ENCODE measurements at regions not wholly inside any gene's neighbourhood (a gene's known extent, or its start where the extent isn't known, plus 50 kb on each side); places are given as distances from the start of the nearest gene placed in this dataset.

DNA sequence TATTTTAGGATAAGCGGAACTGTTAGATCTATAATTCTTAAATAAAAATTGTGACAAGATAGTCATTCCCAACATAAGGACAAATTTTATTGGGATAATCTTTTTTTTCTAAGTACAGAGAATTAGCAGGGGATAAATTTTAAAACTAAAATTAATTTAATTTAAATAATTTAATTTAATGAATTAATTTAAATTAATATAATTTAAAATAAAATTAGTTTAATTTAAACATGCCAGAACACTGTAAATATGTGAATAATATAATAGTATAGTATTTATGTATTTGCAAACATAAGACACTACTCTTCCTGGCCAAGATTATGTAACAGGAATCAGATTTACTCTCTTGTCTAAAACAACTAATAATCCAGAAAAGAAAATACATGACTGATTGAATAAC, 1055.9 kb downstream of the PDHA2 start:
- TF ChIP-seq EZH2 (IDR thresholded peaks at IDR 0.05; ENCODE audit: insufficient read depth, low read length) (no peak), CTCF (IDR thresholded peaks at IDR 0.05; ENCODE audit: insufficient read depth, low read depth, low read length) (no peak)
- H3K36me3 Mint-ChIP-seq (ENCODE audit: low read depth, unreplicated experiment), result no peaks in the 10 kb centered on the region
- no peak overlapping the region for H3K4me2 ChIP-seq (ENCODE audit: low read length)
- H3K9me3 Mint-ChIP-seq (ENCODE audit: unreplicated experiment), result no peaks in the 10 kb centered on the region
- no peaks in the 10 kb centered on the region for H3K36me3 ChIP-seq (ENCODE audit: insufficient read depth, low read length)
- H3K27ac Mint-ChIP-seq (ENCODE audit: unreplicated experiment), result no peak overlapping the region
- no peaks in the 10 kb centered on the region for H3K4me1 Mint-ChIP-seq (ENCODE audit: low read depth, unreplicated experiment)
- H3K79me2 ChIP-seq (ENCODE audit: insufficient read depth, low read length), result no peaks in the 10 kb centered on the region
- DNase-seq (ENCODE audit: low read depth) (no peak), FAIRE-seq (no peak)
- no peak overlapping the region for H2AFZ ChIP-seq (ENCODE audit: low read depth, low read length)
- H3K4me3 ChIP-seq (ENCODE audit: insufficient read depth, low read depth, low read length), result no peak overlapping the region
- H3K27ac ChIP-seq (ENCODE audit: low read depth, low read length), result no peak overlapping the region
- H3K4me1 ChIP-seq (ENCODE audit: insufficient read depth, low read length), result no peaks in the 10 kb centered on the region
- no peaks in the 10 kb centered on the region for H3K9me3 ChIP-seq (ENCODE audit: insufficient read depth, low read depth, low read length)
- H3K9ac ChIP-seq (ENCODE audit: low read length), result no peak overlapping the region
- no peaks in the 10 kb centered on the region for H3K27me3 Mint-ChIP-seq (ENCODE audit: low read depth, unreplicated experiment)
- no peaks in the 10 kb centered on the region for H4K20me1 ChIP-seq (ENCODE audit: insufficient read depth, low read length)
- no peaks in the 10 kb centered on the region for H3K27me3 ChIP-seq (ENCODE audit: insufficient read depth, low read length)
- H3K4me3 Mint-ChIP-seq (ENCODE audit: unreplicated experiment), result no peak overlapping the region

DNA sequence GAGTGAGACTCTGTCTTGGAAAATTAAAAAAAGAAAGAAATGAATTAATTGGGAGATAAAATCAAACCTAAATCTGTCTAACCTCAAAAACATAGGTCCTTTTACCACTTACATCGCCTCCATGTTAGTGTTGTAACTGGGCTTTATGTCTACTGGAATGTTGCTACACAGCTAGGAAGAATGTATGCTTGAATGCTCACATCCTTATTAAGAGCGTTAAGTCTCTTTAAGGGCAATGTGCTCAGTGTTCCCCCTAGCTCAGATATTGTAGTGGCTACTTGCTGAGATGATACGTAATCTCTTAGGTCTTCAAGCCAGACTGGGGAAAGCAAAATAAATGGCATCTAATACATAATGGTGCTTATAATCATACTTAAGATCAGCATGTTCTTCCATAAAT, 1072.8 kb downstream of the PDHA2 start:
- Mint-ChIP-seq H3K27ac (ENCODE audit: unreplicated experiment) (no peak overlapping the region), H3K9me3 (ENCODE audit: unreplicated experiment) (no peaks in the 10 kb centered on the region), H3K4me1 (ENCODE audit: low read depth, unreplicated experiment) (peaks cover 3% of the 10 kb centered on the region), H3K36me3 (ENCODE audit: low read depth, unreplicated experiment) (no peaks in the 10 kb centered on the region), H3K4me3 (ENCODE audit: unreplicated experiment) (no peak overlapping the region), H3K27me3 (ENCODE audit: low read depth, unreplicated experiment) (no peaks in the 10 kb centered on the region)
- Histone ChIP-seq H3K27ac (ENCODE audit: low read depth, low read length) (no peak overlapping the region), H3K79me2 (ENCODE audit: insufficient read depth, low read length) (no peaks in the 10 kb centered on the region), H3K4me2 (ENCODE audit: low read length) (no peak overlapping the region), H3K9ac (ENCODE audit: low read length) (no peak overlapping the region), H2AFZ (ENCODE audit: low read depth, low read length) (no peak overlapping the region), H3K36me3 (ENCODE audit: insufficient read depth, low read length) (no peaks in the 10 kb centered on the region), H3K4me1 (ENCODE audit: insufficient read depth, low read length) (no peaks in the 10 kb centered on the region), H3K9me3 (ENCODE audit: insufficient read depth, low read depth, low read length) (no peaks in the 10 kb centered on the region), H3K27me3 (ENCODE audit: insufficient read depth, low read length) (no peaks in the 10 kb centered on the region), H3K4me3 (ENCODE audit: insufficient read depth, low read depth, low read length) (no peak overlapping the region), H4K20me1 (ENCODE audit: insufficient read depth, low read length) (no peaks in the 10 kb centered on the region)
- no peak for TF ChIP-seq CTCF (IDR thresholded peaks at IDR 0.05; ENCODE audit: insufficient read depth, low read depth, low read length)
- TF ChIP-seq EZH2 (IDR thresholded peaks at IDR 0.05; ENCODE audit: insufficient read depth, low read length), result no peak
- FAIRE-seq (no peak), DNase-seq (ENCODE audit: low read depth) (no peak)

GRCh38 chr4:96913441-96914080, 1073.7 kb downstream of the PDHA2 start:
- DNase-seq (ENCODE audit: low read depth) (peak; percentile 36), FAIRE-seq (no peak)
- Histone ChIP-seq H3K9me3 (ENCODE audit: insufficient read depth, low read depth, low read length) (no peaks in the 10 kb centered on the region), H3K27me3 (ENCODE audit: insufficient read depth, low read length) (no peaks in the 10 kb centered on the region), H3K4me2 (ENCODE audit: low read length) (no peak overlapping the region), H2AFZ (ENCODE audit: low read depth, low read length) (no peak overlapping the region), H3K27ac (ENCODE audit: low read depth, low read length) (no peak overlapping the region), H3K36me3 (ENCODE audit: insufficient read depth, low read length) (no peaks in the 10 kb centered on the region), H3K9ac (ENCODE audit: low read length) (no peak overlapping the region), H3K79me2 (ENCODE audit: insufficient read depth, low read length) (no peaks in the 10 kb centered on the region), H3K4me1 (ENCODE audit: insufficient read depth, low read length) (no peaks in the 10 kb centered on the region), H3K4me3 (ENCODE audit: insufficient read depth, low read depth, low read length) (no peak overlapping the region), H4K20me1 (ENCODE audit: insufficient read depth, low read length) (no peaks in the 10 kb centered on the region)
- no peak overlapping the region for H3K27ac Mint-ChIP-seq (ENCODE audit: unreplicated experiment)
- H3K4me3 Mint-ChIP-seq (ENCODE audit: unreplicated experiment), result no peak overlapping the region
- no peaks in the 10 kb centered on the region for H3K27me3 Mint-ChIP-seq (ENCODE audit: low read depth, unreplicated experiment)
- peaks cover 3% of the 10 kb centered on the region for H3K4me1 Mint-ChIP-seq (ENCODE audit: low read depth, unreplicated experiment)
- no peak for TF ChIP-seq CTCF (IDR thresholded peaks at IDR 0.05; ENCODE audit: insufficient read depth, low read depth, low read length)
- TF ChIP-seq EZH2 (IDR thresholded peaks at IDR 0.05; ENCODE audit: insufficient read depth, low read length), result no peak
- H3K9me3 Mint-ChIP-seq (ENCODE audit: unreplicated experiment), result no peaks in the 10 kb centered on the region
- H3K36me3 Mint-ChIP-seq (ENCODE audit: low read depth, unreplicated experiment), result no peaks in the 10 kb centered on the region
